Stimulated activated naive CD8-positive, alpha-beta T cell treated with anti-CD3 and anti-CD28 coated beads, Interleukin-15, Interleukin-2, amounts not matched to agents 100 ng/mL and 50 ng/mL, for 24 hours (primary cell): ENCODE measurements at regions not wholly inside any gene's neighbourhood (a gene's known extent, or its start where the extent isn't known, plus 50 kb on each side); places are given as distances from the start of the nearest gene placed in this dataset.

Experiments
- H3K27ac Mint-ChIP-seq: one replicate; pipeline ENCODE4 v1.8.0; 2021; ENCODE audit warnings: mild to moderate bottlenecking, mixed read lengths
- H3K27me3 Mint-ChIP-seq: one replicate; pipeline ENCODE4 v1.8.0; 2021; ENCODE audit warnings: mixed read lengths
- H3K36me3 Mint-ChIP-seq: one replicate; pipeline ENCODE4 v1.8.0; 2021; ENCODE audit warnings: low read depth, mixed read lengths
- H3K4me1 Mint-ChIP-seq: one replicate; pipeline ENCODE4 v1.8.0; 2021; ENCODE audit warnings: low read depth, mixed read lengths
- H3K4me3 Mint-ChIP-seq: one replicate; pipeline ENCODE4 v1.8.0; 2021; ENCODE audit warnings: mild to moderate bottlenecking, mixed read lengths
- H3K9me3 Mint-ChIP-seq: one replicate; pipeline ENCODE4 v1.8.0; 2021; ENCODE audit warnings: mixed read lengths

DNA sequence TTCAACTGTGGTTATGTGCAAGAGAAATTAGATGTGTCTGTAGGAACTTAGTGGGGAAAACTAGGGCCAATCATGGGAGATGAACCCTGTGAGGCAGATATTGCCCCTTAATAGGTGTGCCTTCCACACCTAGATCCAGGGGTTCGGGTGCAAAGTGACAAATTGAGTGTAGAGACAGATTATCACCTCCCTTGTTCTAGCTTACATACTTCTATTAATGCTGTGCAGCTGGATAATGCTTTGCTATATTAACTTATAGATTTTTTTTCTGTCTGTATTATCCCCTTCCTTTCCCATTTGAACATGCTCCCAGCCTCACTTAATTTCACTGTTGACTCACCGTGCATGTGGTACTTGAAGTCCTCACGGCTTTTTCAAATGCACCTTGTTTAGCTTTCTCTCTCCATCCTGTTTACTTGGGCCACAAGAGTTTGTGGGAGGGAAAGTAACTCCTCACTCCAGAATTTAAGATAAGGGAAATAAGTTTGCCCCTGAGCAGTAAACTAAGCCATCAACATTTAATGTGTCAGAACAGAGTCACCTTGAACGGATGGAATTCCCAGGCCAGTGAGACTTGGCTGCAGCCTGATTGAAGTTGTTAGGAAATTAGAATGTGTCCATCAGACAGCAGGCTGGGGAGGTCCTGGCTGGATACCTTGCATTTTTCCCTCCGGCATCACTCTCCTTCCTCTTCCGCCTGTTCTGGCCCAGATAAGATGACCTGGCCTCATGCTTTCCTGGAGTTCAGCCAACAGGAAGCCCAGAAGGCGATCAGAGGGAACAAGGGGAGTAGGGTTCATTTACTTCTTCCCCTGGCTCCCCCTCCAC lies 478.4 kb downstream of the BCOR start:
- Mint-ChIP-seq H3K27ac (no peak overlapping the region), H3K27me3 (no peaks in the 10 kb centered on the region), H3K4me3 (no peak overlapping the region), H3K4me1 (peaks cover 23% of the 10 kb centered on the region), H3K9me3 (peaks cover 19% of the 10 kb centered on the region), H3K36me3 (no peaks in the 10 kb centered on the region)

DNA sequence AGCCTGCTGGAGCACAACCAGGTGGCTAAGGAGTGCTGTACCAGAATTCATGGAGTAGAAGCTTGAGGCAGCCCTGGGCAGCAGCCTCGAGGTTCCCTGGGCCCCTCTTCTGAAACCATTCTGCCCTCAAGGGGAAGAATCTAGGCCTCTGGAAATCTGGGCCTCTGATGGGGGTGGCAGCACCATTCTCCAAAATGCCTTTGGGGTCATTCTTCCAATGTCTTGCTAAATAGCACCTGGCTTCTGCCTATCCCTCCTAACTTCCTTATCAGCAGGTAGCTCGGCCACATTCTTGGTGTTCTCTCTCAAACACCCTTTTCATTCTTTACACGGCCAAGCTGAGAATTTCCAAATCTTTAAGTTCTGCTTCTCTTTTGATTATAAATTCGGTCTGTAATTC lies 473.6 kb downstream of the BCOR start:
- H3K36me3 Mint-ChIP-seq = no peaks in the 10 kb centered on the region
- peaks cover 11% of the 10 kb centered on the region for H3K4me1 Mint-ChIP-seq
- peaks cover 3% of the 10 kb centered on the region for H3K9me3 Mint-ChIP-seq
- H3K27ac Mint-ChIP-seq = no peak overlapping the region
- H3K27me3 Mint-ChIP-seq = no peaks in the 10 kb centered on the region
- no peak overlapping the region for H3K4me3 Mint-ChIP-seq

- Mint-ChIP-seq H3K27me3 (no peaks in the 10 kb centered on the region), H3K36me3 (no peaks in the 10 kb centered on the region), H3K27ac (no peak overlapping the region), H3K4me1 (peaks cover 19% of the 10 kb centered on the region), H3K4me3 (no peak overlapping the region), H3K9me3 (peaks cover 3% of the 10 kb centered on the region)
Measured at GRCh38 chrX:39625810-39626209, 471.9 kb downstream of the BCOR start.

DNA sequence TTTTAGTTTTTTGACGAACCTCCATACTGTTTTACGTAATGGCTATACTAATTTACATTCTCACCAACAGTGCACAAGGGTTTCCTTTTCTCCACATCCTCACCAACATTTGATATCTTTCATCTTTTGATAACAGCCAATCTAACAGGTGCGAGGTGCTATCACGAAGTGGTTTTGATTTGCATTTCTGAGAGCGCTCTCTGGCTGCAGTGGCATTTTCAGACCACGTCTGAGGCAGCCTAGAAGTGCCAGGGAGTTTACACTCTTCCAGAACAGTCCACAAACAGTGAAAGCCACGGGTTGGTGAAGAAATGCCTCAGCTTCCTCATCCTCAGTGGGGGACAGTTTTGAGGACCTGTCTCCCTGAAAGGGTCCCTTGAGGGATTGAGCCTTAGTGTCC lies 471.0 kb downstream of the BCOR start:
- Mint-ChIP-seq H3K4me3 (peak overlapping the region; percentile 17), H3K36me3 (no peaks in the 10 kb centered on the region), H3K27me3 (no peaks in the 10 kb centered on the region), H3K4me1 (peaks cover 28% of the 10 kb centered on the region), H3K9me3 (peaks cover 3% of the 10 kb centered on the region), H3K27ac (no peak overlapping the region)

DNA sequence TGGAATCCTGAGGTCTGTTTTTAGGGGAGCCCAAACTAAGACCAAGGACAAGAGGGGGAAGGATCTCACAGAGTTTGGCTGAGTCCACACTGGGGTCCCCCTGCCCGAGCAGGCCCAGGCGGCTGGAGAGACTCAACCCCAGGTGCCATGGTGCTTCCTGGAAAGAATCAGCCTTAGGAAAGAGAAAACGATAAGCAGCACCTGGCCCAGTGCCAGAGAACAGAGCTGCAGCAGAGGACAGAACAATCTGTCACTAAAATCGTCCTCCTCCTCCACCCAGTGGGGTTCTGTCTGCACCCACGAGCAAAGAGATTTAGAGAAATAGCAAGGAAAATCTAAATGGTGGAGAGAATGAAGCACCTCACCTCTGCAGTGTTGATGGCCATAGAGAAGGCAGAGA lies 470.5 kb downstream of the BCOR start:
- no peaks in the 10 kb centered on the region for H3K27me3 Mint-ChIP-seq
- H3K27ac Mint-ChIP-seq = no peak overlapping the region
- H3K9me3 Mint-ChIP-seq = peaks cover 3% of the 10 kb centered on the region
- peaks cover 28% of the 10 kb centered on the region for H3K4me1 Mint-ChIP-seq
- H3K36me3 Mint-ChIP-seq = no peaks in the 10 kb centered on the region
- no peak overlapping the region for H3K4me3 Mint-ChIP-seq

DNA sequence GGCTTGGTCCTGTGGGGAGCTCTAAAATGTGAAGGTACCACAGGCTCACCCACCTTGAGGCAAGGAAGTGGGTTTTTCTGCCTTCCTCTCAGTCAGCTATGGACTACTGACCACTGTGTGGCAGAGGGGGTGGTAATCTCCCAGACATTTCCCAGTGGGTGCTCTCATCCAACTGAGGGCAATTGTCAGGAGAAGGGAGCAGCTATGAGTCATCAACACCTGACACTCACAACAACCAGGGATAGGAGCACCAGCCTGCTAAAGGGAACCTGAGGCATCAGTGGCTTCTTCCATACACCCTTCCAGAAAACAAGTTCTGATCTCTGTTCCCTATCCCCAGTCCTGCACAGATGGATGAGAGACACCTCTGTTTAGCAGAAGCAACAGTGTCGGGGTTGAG lies 468.8 kb downstream of the BCOR start:
- H3K9me3 Mint-ChIP-seq = no peaks in the 10 kb centered on the region
- H3K36me3 Mint-ChIP-seq = no peaks in the 10 kb centered on the region
- no peak overlapping the region for H3K27ac Mint-ChIP-seq
- no peak overlapping the region for H3K4me3 Mint-ChIP-seq
- H3K27me3 Mint-ChIP-seq = no peaks in the 10 kb centered on the region
- H3K4me1 Mint-ChIP-seq = peaks cover 28% of the 10 kb centered on the region

GRCh38 chrX:39630344-39630743 lies 467.4 kb downstream of the BCOR start:
- Mint-ChIP-seq H3K27ac (peak overlapping the region; percentile 43), H3K27me3 (no peaks in the 10 kb centered on the region), H3K9me3 (no peaks in the 10 kb centered on the region), H3K4me3 (no peak overlapping the region), H3K36me3 (no peaks in the 10 kb centered on the region), H3K4me1 (peaks cover 28% of the 10 kb centered on the region)

- Mint-ChIP-seq H3K27ac (no peak overlapping the region), H3K36me3 (no peaks in the 10 kb centered on the region), H3K4me3 (no peak overlapping the region), H3K9me3 (no peaks in the 10 kb centered on the region), H3K27me3 (no peaks in the 10 kb centered on the region), H3K4me1 (peaks cover 27% of the 10 kb centered on the region)
Measured at GRCh38 chrX:39631276-39632229, 466.2 kb downstream of the BCOR start.

DNA sequence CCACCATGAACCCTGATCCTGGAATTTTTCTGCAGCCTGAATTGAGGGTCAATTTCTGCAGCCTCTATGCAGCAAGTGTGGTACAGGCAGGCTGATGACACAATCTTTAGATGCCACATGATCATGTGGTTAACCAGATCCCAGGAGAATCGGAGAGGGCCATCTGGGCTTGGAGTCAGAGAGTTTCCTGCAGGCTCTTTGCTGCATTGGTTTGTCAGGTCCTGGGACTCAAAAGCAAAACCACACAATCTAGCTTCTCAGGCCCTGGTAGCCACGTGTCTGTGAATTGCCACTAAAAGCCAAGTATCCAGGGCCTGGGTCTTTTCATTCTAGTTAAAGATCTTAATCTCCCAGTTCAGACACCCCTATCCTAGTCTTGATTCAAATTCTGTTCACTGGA lies 464.5 kb downstream of the BCOR start:
- Mint-ChIP-seq H3K4me1 (peaks cover 18% of the 10 kb centered on the region), H3K9me3 (no peaks in the 10 kb centered on the region), H3K36me3 (no peaks in the 10 kb centered on the region), H3K27ac (no peak overlapping the region), H3K27me3 (no peaks in the 10 kb centered on the region), H3K4me3 (no peak overlapping the region)

DNA sequence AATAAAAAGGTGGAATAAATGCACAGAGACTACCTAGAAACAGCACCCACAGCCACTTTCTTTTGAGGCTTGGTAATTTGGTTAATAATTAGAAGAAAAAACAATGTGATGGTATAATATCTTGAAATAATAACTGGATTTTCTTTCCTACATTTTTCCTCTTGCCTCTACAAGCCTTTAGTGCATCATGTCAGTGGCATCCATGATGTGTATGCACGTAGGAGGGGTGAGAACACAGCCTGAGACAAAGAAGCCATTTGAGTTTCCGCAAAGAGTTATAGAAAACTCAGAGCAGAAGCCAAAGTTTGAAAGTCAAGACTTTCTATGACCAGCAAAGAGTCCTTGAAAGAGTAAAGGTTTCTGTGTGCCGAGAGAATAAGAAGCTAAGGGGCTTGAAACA lies 461.3 kb downstream of the BCOR start:
- no peak overlapping the region for H3K4me3 Mint-ChIP-seq
- no peaks in the 10 kb centered on the region for H3K36me3 Mint-ChIP-seq
- peaks cover 10% of the 10 kb centered on the region for H3K4me1 Mint-ChIP-seq
- H3K27ac Mint-ChIP-seq = no peak overlapping the region
- H3K27me3 Mint-ChIP-seq = no peaks in the 10 kb centered on the region
- H3K9me3 Mint-ChIP-seq = no peaks in the 10 kb centered on the region

- no peaks in the 10 kb centered on the region for H3K27me3 Mint-ChIP-seq
- H3K9me3 Mint-ChIP-seq = no peaks in the 10 kb centered on the region
- H3K4me1 Mint-ChIP-seq = peaks cover 12% of the 10 kb centered on the region
- no peak overlapping the region for H3K4me3 Mint-ChIP-seq
- H3K36me3 Mint-ChIP-seq = no peaks in the 10 kb centered on the region
- no peak overlapping the region for H3K27ac Mint-ChIP-seq
Measured at GRCh38 chrX:39638526-39638925, 459.2 kb downstream of the BCOR start.

DNA sequence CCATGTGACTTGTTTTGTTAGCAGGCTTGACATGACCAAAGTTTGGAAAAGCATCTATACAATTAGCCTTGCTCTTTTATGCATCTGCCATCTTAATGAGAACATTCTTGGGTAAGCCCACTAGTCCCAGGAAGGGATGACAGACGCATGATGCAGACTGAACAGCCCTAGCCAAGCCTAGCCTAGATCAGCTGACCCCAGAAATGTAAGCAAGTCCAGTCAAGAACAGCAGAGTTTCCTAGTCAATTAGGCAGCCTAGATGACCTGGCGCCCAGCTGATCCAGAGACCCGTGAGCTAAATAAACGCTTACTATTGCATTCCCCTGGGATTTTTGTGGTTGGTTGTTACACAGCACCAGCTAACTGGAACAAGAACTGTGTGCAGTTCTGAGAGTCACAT lies 457.9 kb downstream of the BCOR start:
- H3K27me3 Mint-ChIP-seq = no peaks in the 10 kb centered on the region
- no peak overlapping the region for H3K27ac Mint-ChIP-seq
- H3K36me3 Mint-ChIP-seq = no peaks in the 10 kb centered on the region
- no peaks in the 10 kb centered on the region for H3K9me3 Mint-ChIP-seq
- no peak overlapping the region for H3K4me3 Mint-ChIP-seq
- peaks cover 19% of the 10 kb centered on the region for H3K4me1 Mint-ChIP-seq

- Mint-ChIP-seq H3K9me3 (no peaks in the 10 kb centered on the region), H3K4me3 (no peak overlapping the region), H3K27ac (peak overlapping the region; percentile 57), H3K4me1 (peaks cover 29% of the 10 kb centered on the region), H3K36me3 (no peaks in the 10 kb centered on the region), H3K27me3 (no peaks in the 10 kb centered on the region)
Measured at GRCh38 chrX:39640866-39641265, 456.9 kb downstream of the BCOR start.

DNA sequence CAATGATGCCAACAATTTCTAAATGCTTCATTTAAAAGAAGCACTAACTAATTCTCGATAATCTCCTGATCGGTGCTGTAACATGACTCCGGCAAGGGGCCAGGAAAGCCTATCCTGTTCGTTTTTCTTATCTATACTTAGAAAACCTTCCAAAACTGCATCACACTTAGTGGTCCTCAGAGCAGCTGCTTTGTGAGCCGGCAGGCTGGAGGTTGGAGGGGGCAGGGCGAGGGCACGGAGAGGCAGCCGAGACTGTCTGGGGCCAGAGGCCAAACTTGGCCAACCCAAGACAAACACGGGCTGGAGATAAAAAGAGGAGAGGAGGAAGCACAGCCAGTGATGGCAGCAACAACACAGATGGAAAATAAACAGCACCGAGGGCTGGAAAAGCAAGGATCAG lies 455.7 kb downstream of the BCOR start:
- no peaks in the 10 kb centered on the region for H3K36me3 Mint-ChIP-seq
- no peak overlapping the region for H3K4me3 Mint-ChIP-seq
- peaks cover 29% of the 10 kb centered on the region for H3K4me1 Mint-ChIP-seq
- no peak overlapping the region for H3K27ac Mint-ChIP-seq
- no peaks in the 10 kb centered on the region for H3K27me3 Mint-ChIP-seq
- no peaks in the 10 kb centered on the region for H3K9me3 Mint-ChIP-seq

DNA sequence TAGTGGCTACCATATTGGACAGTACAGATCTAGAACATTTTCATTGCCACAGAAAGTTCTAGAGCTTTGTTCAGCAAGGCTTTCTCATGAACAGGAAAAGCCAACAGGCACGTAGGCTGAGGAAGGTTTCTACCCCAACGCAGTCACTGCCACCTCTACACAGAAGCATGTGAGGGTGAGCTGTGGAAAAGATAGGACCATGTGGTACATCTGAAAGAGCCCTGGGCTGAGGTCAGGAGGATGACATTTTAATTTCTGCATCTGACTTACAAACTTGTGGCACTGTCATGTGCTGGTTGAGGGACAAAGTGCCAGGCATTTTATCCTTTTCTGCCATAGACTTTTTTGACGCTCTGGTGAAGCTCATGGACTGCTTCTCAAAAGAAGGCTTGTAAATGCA lies 454.2 kb downstream of the BCOR start:
- Mint-ChIP-seq H3K4me3 (no peak overlapping the region), H3K27me3 (no peaks in the 10 kb centered on the region), H3K4me1 (peaks cover 30% of the 10 kb centered on the region), H3K36me3 (no peaks in the 10 kb centered on the region), H3K9me3 (no peaks in the 10 kb centered on the region), H3K27ac (no peak overlapping the region)
